Loucy (cell line): ENCODE measurements at regions not wholly inside any gene's neighbourhood (a gene's known extent, or its start where the extent isn't known, plus 50 kb on each side); places are given as distances from the start of the nearest gene placed in this dataset.
"Not testable (repeated sequence)": the region's sequence is repeated elsewhere in the genome, so short reads cannot be mapped to it uniquely, and the experiment has no call there.

ENCODE experiments used
- H2AFZ ChIP-seq: fragments of 200-600 bp; sonication (generic); 2 replicates; pipeline ENCODE4 v1.6.0; 2016; ENCODE audit warnings: antibody characterized with exemption, mild to moderate bottlenecking, low read length, moderate library complexity
- H3F3A ChIP-seq: fragments of 200-600 bp; 2 replicates; pipeline ENCODE4 v1.6.0; 2016; ENCODE audit warnings: antibody characterized with exemption, low read depth, mild to moderate bottlenecking
- H3K27me3 ChIP-seq: fragments of 200-600 bp; sonication (generic); 2 replicates; pipeline ENCODE4 v1.6.1; 2014; ENCODE audit warnings: low read length, mild to moderate bottlenecking; ENCODE audit not compliant: insufficient read depth, poor library complexity, severe bottlenecking
- H3K36me3 ChIP-seq: fragments of 200-600 bp; sonication (generic); 2 replicates; pipeline ENCODE4 v1.6.1; 2016; ENCODE audit warnings: low read length; ENCODE audit not compliant: insufficient read depth
- H3K4me1 ChIP-seq: fragments of 200-600 bp; sonication (generic); 2 replicates; pipeline ENCODE4 v1.5.1; 2014; ENCODE audit warnings: low read length, mild to moderate bottlenecking; ENCODE audit not compliant: insufficient read depth, poor library complexity, severe bottlenecking
- H3K4me2 ChIP-seq: fragments of 200-600 bp; sonication (generic); 2 replicates; pipeline ENCODE4 v1.6.0; 2014; ENCODE audit warnings: antibody characterized with exemption, low read length, low read depth, mild to moderate bottlenecking; ENCODE audit not compliant: poor library complexity, severe bottlenecking
- H3K4me3 ChIP-seq: fragments of 200-600 bp; sonication (generic); 2 replicates; pipeline ENCODE4 v1.5.1; 2014; ENCODE audit warnings: low read length, mild to moderate bottlenecking, mixed read lengths; ENCODE audit not compliant: poor library complexity, severe bottlenecking
- H3K79me2 ChIP-seq: fragments of 200-600 bp; sonication (generic); 2 replicates; pipeline ENCODE4 v1.6.1; 2014; ENCODE audit warnings: low read length; ENCODE audit not compliant: insufficient read depth
- H3K9ac ChIP-seq: fragments of 200-600 bp; sonication (generic); 2 replicates; pipeline ENCODE4 v1.6.0; 2014; ENCODE audit warnings: mild to moderate bottlenecking, low read depth, low read length, moderate library complexity; ENCODE audit not compliant: poor library complexity, severe bottlenecking
- H3K9me2 ChIP-seq: fragments of 200-600 bp; sonication (generic); replicated peaks from 2 replicates; pipeline ENCODE4 v1.6.1; 2016; ENCODE audit warnings: low read depth, low read length, mixed read lengths
- H3K9me3 ChIP-seq: fragments of 200-600 bp; sonication (generic); 2 replicates; pipeline ENCODE4 v1.6.1; 2014; ENCODE audit warnings: mild to moderate bottlenecking, antibody characterized with exemption, low read length, low read depth; ENCODE audit not compliant: insufficient read depth
- H4K20me1 ChIP-seq: fragments of 200-600 bp; sonication (generic); 2 replicates; pipeline ENCODE4 v1.6.0; 2014; ENCODE audit warnings: antibody characterized with exemption, low read length, mild to moderate bottlenecking; ENCODE audit not compliant: insufficient read depth, poor library complexity, severe bottlenecking
- EZH2phosphoT487 ChIP-seq: fragments of 200-600 bp; IDR thresholded peaks from 2 replicates; pipeline ENCODE4 v1.6.1; 2018; ENCODE audit warnings: antibody characterized with exemption, mild to moderate bottlenecking, moderate library complexity, borderline replicate concordance
- TF ChIP-seq, protein P1 (sequence below): fragments of 200-600 bp; sonication (generic); conservative IDR thresholded peaks from 2 replicates; pipeline ENCODE4 v1.5.1; 2014; ENCODE audit warnings: mild to moderate bottlenecking, antibody characterized with exemption, low read length

DNA sequence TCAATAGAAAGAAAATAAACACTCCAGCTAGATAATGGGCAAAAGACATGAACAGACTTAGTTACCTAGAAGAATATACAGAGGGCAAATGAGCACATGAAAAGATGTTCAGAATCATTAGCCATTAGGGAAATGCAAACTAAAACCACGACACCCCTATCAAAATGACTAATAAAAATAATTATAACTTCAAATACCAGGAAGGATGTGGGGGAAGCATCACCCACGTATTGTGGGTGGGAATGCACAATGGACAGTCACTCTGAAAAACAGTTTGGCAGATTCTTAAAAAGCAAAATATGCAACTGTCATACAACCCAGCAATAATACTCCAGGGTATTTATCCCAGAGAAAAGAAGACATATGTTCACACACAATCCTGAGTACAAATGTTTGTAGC lies 92.6 kb downstream of the DLL1 start:
- H4K20me1 ChIP-seq: no peaks in the 10 kb centered on the region
- no peaks in the 10 kb centered on the region for H3K36me3 ChIP-seq
- H3K79me2 ChIP-seq: no peaks in the 10 kb centered on the region
- no peaks in the 10 kb centered on the region for H3K9me2 ChIP-seq
- H3K4me1 ChIP-seq: peaks cover 4% of the 10 kb centered on the region
- no peak overlapping the region for H3K4me2 ChIP-seq
- no peak overlapping the region for H3K4me3 ChIP-seq
- H2AFZ ChIP-seq: no peak overlapping the region
- H3K9ac ChIP-seq: no peak overlapping the region
- TF ChIP-seq EZH2phosphoT487: no peak
- TF ChIP-seq, protein P1, sequence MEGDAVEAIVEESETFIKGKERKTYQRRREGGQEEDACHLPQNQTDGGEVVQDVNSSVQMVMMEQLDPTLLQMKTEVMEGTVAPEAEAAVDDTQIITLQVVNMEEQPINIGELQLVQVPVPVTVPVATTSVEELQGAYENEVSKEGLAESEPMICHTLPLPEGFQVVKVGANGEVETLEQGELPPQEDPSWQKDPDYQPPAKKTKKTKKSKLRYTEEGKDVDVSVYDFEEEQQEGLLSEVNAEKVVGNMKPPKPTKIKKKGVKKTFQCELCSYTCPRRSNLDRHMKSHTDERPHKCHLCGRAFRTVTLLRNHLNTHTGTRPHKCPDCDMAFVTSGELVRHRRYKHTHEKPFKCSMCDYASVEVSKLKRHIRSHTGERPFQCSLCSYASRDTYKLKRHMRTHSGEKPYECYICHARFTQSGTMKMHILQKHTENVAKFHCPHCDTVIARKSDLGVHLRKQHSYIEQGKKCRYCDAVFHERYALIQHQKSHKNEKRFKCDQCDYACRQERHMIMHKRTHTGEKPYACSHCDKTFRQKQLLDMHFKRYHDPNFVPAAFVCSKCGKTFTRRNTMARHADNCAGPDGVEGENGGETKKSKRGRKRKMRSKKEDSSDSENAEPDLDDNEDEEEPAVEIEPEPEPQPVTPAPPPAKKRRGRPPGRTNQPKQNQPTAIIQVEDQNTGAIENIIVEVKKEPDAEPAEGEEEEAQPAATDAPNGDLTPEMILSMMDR: no peak
- H3F3A ChIP-seq: no peaks in the 10 kb centered on the region
- peaks cover 12% of the 10 kb centered on the region; the same call in 1 of the 2 replicates for H3K9me3 ChIP-seq
- no peaks in the 10 kb centered on the region for H3K27me3 ChIP-seq

DNA sequence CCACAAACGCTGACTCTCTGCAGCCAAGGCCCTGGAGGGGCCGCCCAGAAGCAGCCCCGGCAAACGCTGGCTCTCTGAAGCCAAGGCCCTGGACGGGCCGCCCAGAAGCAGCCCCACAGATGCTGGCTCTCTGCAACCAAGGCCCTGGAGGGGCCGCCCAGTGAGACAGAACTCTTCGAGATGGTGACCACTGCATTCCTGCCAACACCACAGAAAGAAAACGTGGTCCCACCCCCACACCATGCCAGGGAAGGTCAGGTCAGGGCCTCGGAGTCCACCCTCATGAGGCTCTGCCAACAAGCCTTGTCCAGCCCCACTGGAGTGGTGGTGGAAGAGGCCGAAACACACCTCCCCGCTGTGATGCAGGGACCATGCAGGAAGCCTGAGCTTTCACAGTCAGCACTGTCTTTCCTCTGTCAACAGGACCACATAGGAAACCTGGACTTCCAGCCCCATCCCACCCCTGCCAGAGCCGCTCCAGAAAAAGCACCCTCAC lies 97.5 kb downstream of the DLL1 start:
- no peak overlapping the region for H2AFZ ChIP-seq
- H3K36me3 ChIP-seq: no peaks in the 10 kb centered on the region
- no peak overlapping the region for H3K4me2 ChIP-seq
- TF ChIP-seq, protein P1: no peak
- TF ChIP-seq EZH2phosphoT487: no peak
- H3K79me2 ChIP-seq: no peaks in the 10 kb centered on the region
- H3K4me1 ChIP-seq: peaks cover 1% of the 10 kb centered on the region
- no peaks in the 10 kb centered on the region for H4K20me1 ChIP-seq
- H3K27me3 ChIP-seq: no peaks in the 10 kb centered on the region
- H3K4me3 ChIP-seq: no peak overlapping the region
- H3F3A ChIP-seq: no peaks in the 10 kb centered on the region
- no peaks in the 10 kb centered on the region for H3K9me2 ChIP-seq
- H3K9me3 ChIP-seq: peaks cover 26% of the 10 kb centered on the region
- H3K9ac ChIP-seq: no peak overlapping the region

DNA sequence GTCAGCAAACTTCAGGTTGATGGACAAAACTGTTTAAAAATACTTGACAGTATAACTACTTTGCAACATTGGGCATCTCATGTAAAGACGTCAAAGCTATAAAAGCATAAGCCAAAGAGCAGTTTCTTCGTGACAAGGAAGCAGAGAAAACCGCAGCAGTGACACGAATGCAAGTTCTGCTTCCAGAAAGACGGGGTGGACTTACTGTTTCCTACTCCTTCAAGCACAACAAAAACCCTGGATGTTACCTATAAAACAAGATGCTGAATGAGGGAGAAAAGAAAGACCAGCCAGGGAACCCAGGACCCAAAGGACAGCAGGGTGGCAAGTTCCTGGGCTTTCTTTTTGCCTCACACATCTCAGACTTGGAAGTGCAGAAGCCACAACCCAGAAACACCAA lies 98.0 kb downstream of the DLL1 start:
- Histone ChIP-seq H3K9me2 (no peaks in the 10 kb centered on the region), H3K9ac (no peak overlapping the region), H3K79me2 (no peaks in the 10 kb centered on the region), H3K4me2 (no peak overlapping the region), H3F3A (no peaks in the 10 kb centered on the region), H2AFZ (no peak overlapping the region), H3K4me3 (no peak overlapping the region), H3K4me1 (no peaks in the 10 kb centered on the region), H3K27me3 (no peaks in the 10 kb centered on the region), H4K20me1 (no peaks in the 10 kb centered on the region), H3K9me3 (peaks cover 30% of the 10 kb centered on the region), H3K36me3 (no peaks in the 10 kb centered on the region)
- no peak for TF ChIP-seq EZH2phosphoT487
- TF ChIP-seq, protein P1: no peak

DNA sequence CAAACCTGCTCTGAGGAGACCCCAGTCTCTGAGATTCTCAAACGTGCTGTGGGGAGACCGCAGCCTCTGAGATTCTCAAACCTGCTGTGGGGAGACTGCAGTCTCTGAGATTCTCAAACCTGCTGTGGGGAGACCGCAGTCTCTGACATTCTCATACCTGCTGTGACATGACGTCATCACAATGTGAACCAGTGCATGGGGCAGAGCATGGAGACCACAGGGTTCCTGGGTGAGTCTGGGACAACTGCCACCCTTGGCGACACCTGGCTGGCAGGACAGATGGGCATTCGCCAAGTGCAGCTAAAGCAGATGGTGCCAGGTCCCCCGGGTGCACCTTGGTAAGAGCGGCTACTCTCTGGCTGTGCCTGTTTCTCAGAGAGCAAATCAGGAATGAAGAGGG lies 98.8 kb downstream of the DLL1 start:
- not testable (repeated sequence) for H3K4me1 ChIP-seq, H4K20me1 ChIP-seq, H3K27me3 ChIP-seq, H3K4me3 ChIP-seq, H3F3A ChIP-seq, H3K4me2 ChIP-seq, H3K9ac ChIP-seq, H3K36me3 ChIP-seq, H2AFZ ChIP-seq, H3K79me2 ChIP-seq, H3K9me2 ChIP-seq
- peaks cover 37% of the 10 kb centered on the region for H3K9me3 ChIP-seq
